Tibial nerve (tissue), 4 donors: ENCODE measurements at regions not wholly inside any gene's neighbourhood (a gene's known extent, or its start where the extent isn't known, plus 50 kb on each side); places are given as distances from the start of the nearest gene placed in this dataset.

ENCODE experiments used
- DNase-seq, 2 donors: peaks; one replicate each; pipeline ENCODE4 v3.0.0-alpha.2; 2019; ENCODE audit warnings: low spot score in 2 of 2
- H3K27ac ChIP-seq, 4 donors: fragments of 200-600 bp; sonication (generic) in 3 of 4; one replicate each; pipeline ENCODE4 v1.5.1; 2017 to 2019; ENCODE audit warnings: mild to moderate bottlenecking in 1 of 4
- H3K27me3 ChIP-seq, 2 donors: fragments of 200-600 bp; sonication (generic) in 1 of 2; one replicate each; pipeline versions ENCODE4 v1.5.1 to v1.6.0; 2017 to 2019
- H3K36me3 ChIP-seq, 3 donors: fragments of 200-600 bp; sonication (generic); one replicate each; pipeline ENCODE4 v1.5.1; 2018 to 2019
- H3K4me1 ChIP-seq, 4 donors: fragments of 200-600 bp; sonication (generic) in 3 of 4; one replicate each; pipeline ENCODE4 v1.5.1; 2017 to 2019
- H3K4me3 ChIP-seq, 4 donors: fragments of 200-600 bp; sonication (generic) in 3 of 4; one replicate each; pipeline ENCODE4 v1.5.1; 2017 to 2019; ENCODE audit warnings: mild to moderate bottlenecking in 1 of 4, moderate library complexity in 1 of 4
- H3K9me3 ChIP-seq, 4 donors: fragments of 200-600 bp; sonication (generic) in 3 of 4; one replicate each; pipeline ENCODE4 v1.5.1; 2017 to 2019
- EP300 ChIP-seq, 2 donors: sonication (generic); formaldehyde crosslinking; IDR thresholded peaks; one replicate each; pipeline ENCODE4 v1.6.1; 2017; ENCODE audit warnings: antibody characterized with exemption in 2 of 2, mild to moderate bottlenecking in 1 of 2
- POLR2A ChIP-seq, 2 donors: fragments of 450-650 bp; IDR thresholded peaks; one replicate each; pipeline ENCODE4 v1.6.1; 2017; ENCODE audit warnings: antibody characterized with exemption in 2 of 2, mild to moderate bottlenecking in 2 of 2, moderate library complexity in 2 of 2
- WGBS, 2 donors: methylation state at CpG; one replicate each; pipeline ENCODE4 v1.1.5; 2018; 5-methylcytosine and 5-hydroxymethylcytosine counted together
- TF ChIP-seq, protein P1 (sequence below), 5 experiments: fragments of 200-600 bp in 3 of 5; fragments of 450-650 bp in 2 of 5; sonication (generic) in 3 of 5; IDR thresholded peaks; one replicate each; pipeline ENCODE4 v1.5.1; 2016 to 2019; ENCODE audit warnings: antibody characterized with exemption in 5 of 5, mild to moderate bottlenecking in 3 of 5, moderate library complexity in 2 of 5

DNA sequence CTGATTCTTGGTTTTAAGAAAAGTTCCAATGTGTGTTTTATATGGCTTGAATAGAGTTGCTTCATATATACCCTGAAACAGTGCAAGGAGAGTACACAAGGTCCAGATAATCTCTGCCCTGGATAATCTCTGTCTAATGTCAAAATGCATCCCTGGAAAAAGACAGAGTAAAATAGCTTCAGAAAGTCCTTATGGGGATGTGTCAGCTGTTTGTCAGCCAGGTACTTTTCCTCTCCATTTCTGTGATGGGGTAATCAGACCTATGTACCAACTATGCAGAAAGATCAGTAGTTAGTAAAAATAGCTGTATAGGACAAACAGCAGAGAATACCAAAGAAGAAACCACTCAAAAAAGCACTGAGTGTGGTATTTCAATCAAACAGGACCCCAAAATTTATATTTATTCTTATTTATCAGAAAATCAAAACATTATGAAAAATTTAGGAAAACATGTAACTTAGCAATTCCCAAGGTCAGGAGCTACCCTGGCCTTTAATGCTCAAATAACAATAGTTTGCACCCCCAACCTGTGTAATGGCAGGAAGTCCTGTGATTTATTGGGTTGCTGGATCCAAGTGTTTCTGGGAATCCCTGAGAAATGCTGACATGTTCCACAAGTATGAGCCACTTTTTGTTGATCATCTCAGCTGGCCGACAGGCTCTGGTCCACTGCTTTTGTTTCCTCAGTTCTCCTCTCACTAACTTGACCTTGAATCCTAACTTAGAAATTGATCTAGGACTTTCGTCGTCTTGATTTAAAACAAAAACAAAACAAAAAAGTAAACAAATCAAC, 69.6 kb downstream of the MDH1 start:
- no peaks in the 10 kb centered on the region for H3K27me3 ChIP-seq
- no peak for TF ChIP-seq EP300 (IDR thresholded peaks at IDR 0.05)
- TF ChIP-seq, protein P1, sequence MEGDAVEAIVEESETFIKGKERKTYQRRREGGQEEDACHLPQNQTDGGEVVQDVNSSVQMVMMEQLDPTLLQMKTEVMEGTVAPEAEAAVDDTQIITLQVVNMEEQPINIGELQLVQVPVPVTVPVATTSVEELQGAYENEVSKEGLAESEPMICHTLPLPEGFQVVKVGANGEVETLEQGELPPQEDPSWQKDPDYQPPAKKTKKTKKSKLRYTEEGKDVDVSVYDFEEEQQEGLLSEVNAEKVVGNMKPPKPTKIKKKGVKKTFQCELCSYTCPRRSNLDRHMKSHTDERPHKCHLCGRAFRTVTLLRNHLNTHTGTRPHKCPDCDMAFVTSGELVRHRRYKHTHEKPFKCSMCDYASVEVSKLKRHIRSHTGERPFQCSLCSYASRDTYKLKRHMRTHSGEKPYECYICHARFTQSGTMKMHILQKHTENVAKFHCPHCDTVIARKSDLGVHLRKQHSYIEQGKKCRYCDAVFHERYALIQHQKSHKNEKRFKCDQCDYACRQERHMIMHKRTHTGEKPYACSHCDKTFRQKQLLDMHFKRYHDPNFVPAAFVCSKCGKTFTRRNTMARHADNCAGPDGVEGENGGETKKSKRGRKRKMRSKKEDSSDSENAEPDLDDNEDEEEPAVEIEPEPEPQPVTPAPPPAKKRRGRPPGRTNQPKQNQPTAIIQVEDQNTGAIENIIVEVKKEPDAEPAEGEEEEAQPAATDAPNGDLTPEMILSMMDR (IDR thresholded peaks at IDR 0.05), result no peak
- TF ChIP-seq POLR2A (IDR thresholded peaks at IDR 0.05), result no peak
- 60 to 63% methylated on average over 3 of the region's 3 CpGs for WGBS, 2 donors
- no peaks in the 10 kb centered on the region for H3K36me3 ChIP-seq
- H3K27ac ChIP-seq, result no peak overlapping the region
- H3K4me1 ChIP-seq, result no peaks in the 10 kb centered on the region
- H3K9me3 ChIP-seq, result peaks cover 0 to 5% (median 0%) of the 10 kb centered on the region in 4 donors
- DNase-seq, result no peak
- H3K4me3 ChIP-seq, result no peak overlapping the region

DNA sequence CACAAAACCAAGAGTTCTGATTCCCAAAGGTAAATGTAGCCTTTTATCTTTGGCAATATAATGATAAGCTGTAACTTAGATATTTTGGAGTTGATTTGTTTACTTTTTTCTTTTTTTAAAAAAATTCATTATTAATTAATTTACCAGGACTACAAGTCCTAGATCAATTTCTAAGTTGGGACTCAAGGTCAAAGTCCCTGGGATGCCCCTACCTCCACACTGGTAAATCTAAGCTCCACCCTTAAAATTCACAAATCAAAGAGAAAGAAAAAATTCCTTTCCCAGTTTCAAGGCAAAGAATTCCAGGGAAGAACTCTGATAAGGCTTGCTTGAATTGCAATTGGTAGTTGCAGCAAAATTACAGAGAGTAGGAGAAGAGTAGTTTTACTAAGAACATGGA, 71.3 kb downstream of the MDH1 start:
- H3K4me1 ChIP-seq, result no peaks in the 10 kb centered on the region
- TF ChIP-seq, protein P1 (IDR thresholded peaks at IDR 0.05), result no peak
- TF ChIP-seq POLR2A (IDR thresholded peaks at IDR 0.05) (no peak), EP300 (IDR thresholded peaks at IDR 0.05) (no peak)
- H3K36me3 ChIP-seq, result no peaks in the 10 kb centered on the region
- no peak overlapping the region for H3K4me3 ChIP-seq
- no peaks in the 10 kb centered on the region for H3K27me3 ChIP-seq
- no peak for DNase-seq
- H3K9me3 ChIP-seq, result no peaks in the 10 kb centered on the region
- H3K27ac ChIP-seq, result no peak overlapping the region

DNA sequence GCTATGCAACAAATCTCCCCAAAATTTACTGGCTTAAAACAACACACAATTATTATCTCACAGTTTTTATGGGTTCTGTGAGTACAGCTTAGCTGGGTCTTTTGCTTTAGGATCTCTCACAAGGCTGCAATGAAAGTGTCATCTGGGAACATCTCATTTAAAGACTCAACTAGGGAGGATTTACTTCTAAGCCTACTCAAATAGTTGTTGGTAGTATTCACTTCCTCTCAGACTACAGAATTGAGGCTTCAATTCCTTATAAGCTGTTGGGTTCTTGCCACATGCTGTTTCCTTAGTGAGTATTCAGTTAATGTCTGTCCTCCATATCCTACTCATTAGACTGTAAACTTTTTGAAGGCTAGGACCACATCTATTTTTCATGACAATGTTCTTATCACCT, 72.3 kb downstream of the MDH1 start:
- Histone ChIP-seq H3K9me3 (no peaks in the 10 kb centered on the region), H3K27ac (no peak overlapping the region), H3K36me3 (no peaks in the 10 kb centered on the region), H3K27me3 (no peaks in the 10 kb centered on the region), H3K4me3 (no peak overlapping the region), H3K4me1 (no peaks in the 10 kb centered on the region)
- no peak for DNase-seq
- TF ChIP-seq, protein P1 (IDR thresholded peaks at IDR 0.05), result no peak
- TF ChIP-seq POLR2A (IDR thresholded peaks at IDR 0.05) (no peak), EP300 (IDR thresholded peaks at IDR 0.05) (no peak)

DNA sequence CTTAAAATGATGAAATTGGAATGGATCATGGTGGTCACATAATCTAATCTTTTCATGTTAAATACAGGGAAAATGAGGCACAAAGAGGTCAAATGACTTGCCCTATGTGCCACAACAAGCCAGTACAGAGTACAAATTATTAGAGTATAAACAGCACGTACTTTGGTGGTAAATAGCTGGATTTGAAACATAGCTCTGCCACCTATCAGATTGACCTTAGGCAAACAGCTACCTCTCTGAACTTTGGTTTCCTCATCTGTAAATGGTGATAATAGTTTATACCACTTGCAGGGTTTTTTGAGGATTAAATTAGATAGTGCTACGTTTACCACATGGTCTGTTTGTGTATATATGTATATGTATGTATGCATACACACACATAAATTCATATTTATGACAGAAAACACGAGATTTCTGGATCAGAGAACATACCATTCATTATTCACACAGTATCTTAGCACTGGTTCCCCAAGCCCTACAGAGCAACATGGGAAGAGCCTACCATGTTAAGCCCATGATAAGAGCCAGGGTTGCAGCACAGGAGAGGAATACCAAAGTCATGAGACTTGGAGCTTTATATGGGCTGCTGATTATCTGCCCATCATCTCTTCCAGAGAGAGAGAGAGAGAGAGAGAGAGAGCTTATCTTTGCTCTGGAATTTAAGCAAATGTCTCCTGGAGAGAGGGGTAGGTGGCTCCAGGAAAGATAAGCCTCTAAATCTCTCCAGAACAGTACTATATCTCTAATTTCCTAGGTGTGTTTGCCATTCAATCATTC, 73.5 kb downstream of the MDH1 start:
- no peaks in the 10 kb centered on the region for H3K27me3 ChIP-seq
- no peak overlapping the region for H3K27ac ChIP-seq
- 76 to 81% methylated on average over 3 of the region's 3 CpGs for WGBS, 2 donors
- no peaks in the 10 kb centered on the region for H3K4me1 ChIP-seq
- TF ChIP-seq EP300 (IDR thresholded peaks at IDR 0.05) (no peak), POLR2A (IDR thresholded peaks at IDR 0.05) (no peak)
- TF ChIP-seq, protein P1 (IDR thresholded peaks at IDR 0.05), result no peak
- no peak overlapping the region for H3K4me3 ChIP-seq
- H3K9me3 ChIP-seq, result no peaks in the 10 kb centered on the region
- no peaks in the 10 kb centered on the region for H3K36me3 ChIP-seq
- DNase-seq, result no peak
